Peyer's patch (tissue), 4 donors: ENCODE measurements at regions not wholly inside any gene's neighbourhood (a gene's known extent, or its start where the extent isn't known, plus 50 kb on each side); places are given as distances from the start of the nearest gene placed in this dataset.

ENCODE experiments used
- DNase-seq, 3 donors: peaks; one replicate each; pipeline ENCODE4 v3.0.0-alpha.2; 2017 to 2019
- H3K27ac ChIP-seq, 4 donors: fragments of 200-600 bp; sonication (generic); one replicate each; pipeline ENCODE4 v1.5.1; 2016 to 2019
- H3K27me3 ChIP-seq, 2 donors: fragments of 200-600 bp; sonication (generic); one replicate each; pipeline ENCODE4 v1.5.1; 2019
- H3K36me3 ChIP-seq, 3 donors: fragments of 200-600 bp; sonication (generic); one replicate each; pipeline ENCODE4 v1.5.1; 2016 to 2019
- H3K4me1 ChIP-seq, 4 donors: fragments of 200-600 bp; sonication (generic); one replicate each; pipeline ENCODE4 v1.5.1; 2016 to 2019
- H3K4me3 ChIP-seq, 4 donors: fragments of 200-600 bp; sonication (generic); 1 replicate in 3 of 4; 2 replicates in 1 of 4; pipeline ENCODE4 v1.5.1; 2016 to 2019; ENCODE audit warnings: mild to moderate bottlenecking in 1 of 4
- H3K9me3 ChIP-seq, 4 donors: fragments of 200-600 bp; sonication (generic); one replicate each; pipeline ENCODE4 v1.5.1; 2016 to 2019; ENCODE audit warnings: mild to moderate bottlenecking in 1 of 4
- CTCF ChIP-seq, 6 experiments: fragments of 450-650 bp in 4 of 6; fragments of 200-600 bp in 2 of 6; sonication (generic) in 1 of 6; IDR thresholded peaks; one replicate each; pipeline ENCODE4 v1.5.1; 2017 to 2019; ENCODE audit warnings: antibody characterized with exemption in 6 of 6, mild to moderate bottlenecking in 3 of 6, moderate library complexity in 1 of 6
- POLR2A ChIP-seq, 2 donors: fragments of 450-650 bp; IDR thresholded peaks; one replicate each; pipeline ENCODE4 v1.5.1; 2017; ENCODE audit warnings: antibody characterized with exemption in 2 of 2, mild to moderate bottlenecking in 2 of 2, moderate library complexity in 2 of 2

DNA sequence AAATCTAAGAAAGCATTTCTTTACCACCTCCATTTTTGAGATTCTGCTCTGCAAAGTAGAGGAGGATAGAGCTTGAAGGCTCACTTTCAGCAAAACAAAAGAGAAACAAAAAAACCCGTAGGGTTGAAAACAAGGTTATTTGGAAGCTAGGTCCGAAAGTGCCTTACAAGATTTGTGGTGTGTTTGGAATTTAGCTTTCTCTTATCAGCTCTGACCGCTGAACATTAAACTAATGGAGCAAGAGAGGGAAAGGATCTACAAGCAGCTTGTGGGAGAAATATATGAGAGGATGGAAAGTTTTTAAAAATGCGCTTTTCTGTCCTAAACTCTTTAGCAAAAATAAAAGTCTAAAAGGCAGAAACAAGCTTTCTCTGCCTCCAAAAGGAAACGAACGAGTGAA is 545.5 kb downstream of the NTRK3 start:
- H3K27me3 ChIP-seq = no peaks in the 10 kb centered on the region
- no peak overlapping the region for H3K27ac ChIP-seq
- no peak overlapping the region for H3K4me3 ChIP-seq
- DNase-seq = no peak
- H3K4me1 ChIP-seq = no peaks in the 10 kb centered on the region
- no peaks in the 10 kb centered on the region for H3K9me3 ChIP-seq
- H3K36me3 ChIP-seq = no peaks in the 10 kb centered on the region
- no peak for TF ChIP-seq POLR2A (IDR thresholded peaks at IDR 0.05)
- TF ChIP-seq CTCF (IDR thresholded peaks at IDR 0.05) = no peak

DNA sequence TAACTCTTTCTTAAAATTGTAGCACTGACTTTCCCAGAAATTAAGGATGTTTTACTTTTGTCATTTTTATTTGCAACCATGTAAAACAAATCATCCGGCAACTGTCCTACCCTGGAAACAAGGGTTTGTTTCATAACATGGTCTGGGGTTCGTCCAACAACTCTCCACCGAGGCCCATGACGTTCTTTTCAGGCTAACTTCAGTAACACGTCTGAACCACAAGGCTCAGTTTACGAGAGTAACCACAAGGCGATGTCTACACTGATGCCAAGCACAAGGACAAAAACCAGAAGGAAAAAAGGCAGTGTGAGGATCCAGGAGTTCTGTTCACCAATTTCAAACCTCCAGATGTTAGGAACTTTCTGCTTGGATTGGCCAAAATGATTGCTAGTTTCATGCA is 546.1 kb downstream of the NTRK3 start:
- DNase-seq = no peak
- no peak overlapping the region for H3K4me3 ChIP-seq
- no peak overlapping the region for H3K27ac ChIP-seq
- no peaks in the 10 kb centered on the region for H3K9me3 ChIP-seq
- H3K36me3 ChIP-seq = no peaks in the 10 kb centered on the region
- TF ChIP-seq POLR2A (IDR thresholded peaks at IDR 0.05) (no peak), CTCF (IDR thresholded peaks at IDR 0.05) (no peak)
- no peaks in the 10 kb centered on the region for H3K4me1 ChIP-seq
- no peaks in the 10 kb centered on the region for H3K27me3 ChIP-seq

DNA sequence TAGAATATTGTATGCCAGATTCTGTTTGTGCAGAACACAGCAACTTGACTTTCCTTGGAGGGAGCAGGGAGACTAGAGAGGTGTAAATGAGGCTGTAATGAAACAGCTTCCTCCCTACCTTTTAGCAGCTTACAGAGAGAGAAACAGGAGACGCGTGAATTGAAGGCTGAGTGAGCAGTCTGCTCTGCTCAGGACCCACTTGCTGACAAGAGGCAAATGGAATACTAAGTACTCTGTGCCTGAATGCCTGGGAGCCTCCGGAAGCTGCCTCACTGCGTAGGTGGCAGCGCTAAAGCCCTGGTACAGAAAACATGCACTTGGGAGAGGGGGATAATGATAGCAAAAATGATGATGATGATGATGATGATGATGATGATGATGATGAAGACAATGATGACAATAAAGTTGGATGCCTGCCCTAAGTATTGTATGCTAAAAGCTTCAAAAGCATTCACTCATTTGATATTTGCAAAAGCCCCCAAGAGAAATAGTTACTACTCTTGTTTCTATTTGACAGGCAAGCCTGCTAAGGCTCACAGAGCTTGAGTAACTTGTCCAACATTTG is 548.9 kb downstream of the NTRK3 start:
- TF ChIP-seq CTCF (IDR thresholded peaks at IDR 0.05) (no peak), POLR2A (IDR thresholded peaks at IDR 0.05) (no peak)
- no peaks in the 10 kb centered on the region for H3K27me3 ChIP-seq
- DNase-seq = no peak
- H3K27ac ChIP-seq = no peak overlapping the region
- no peak overlapping the region for H3K4me3 ChIP-seq
- H3K36me3 ChIP-seq = no peaks in the 10 kb centered on the region
- no peaks in the 10 kb centered on the region for H3K4me1 ChIP-seq
- no peaks in the 10 kb centered on the region for H3K9me3 ChIP-seq

GRCh38 chr15:87707071-87707470 is 549.5 kb downstream of the NTRK3 start:
- no peaks in the 10 kb centered on the region for H3K36me3 ChIP-seq
- no peaks in the 10 kb centered on the region for H3K9me3 ChIP-seq
- H3K27me3 ChIP-seq = no peaks in the 10 kb centered on the region
- TF ChIP-seq POLR2A (IDR thresholded peaks at IDR 0.05) = no peak
- TF ChIP-seq CTCF (IDR thresholded peaks at IDR 0.05) = no peak
- H3K27ac ChIP-seq = no peak overlapping the region
- DNase-seq = no peak
- H3K4me1 ChIP-seq = no peaks in the 10 kb centered on the region
- no peak overlapping the region for H3K4me3 ChIP-seq

GRCh38 chr15:87706001-87706400 is 550.5 kb downstream of the NTRK3 start:
- Histone ChIP-seq H3K36me3 (no peaks in the 10 kb centered on the region), H3K9me3 (no peaks in the 10 kb centered on the region), H3K4me1 (no peaks in the 10 kb centered on the region), H3K27me3 (no peaks in the 10 kb centered on the region), H3K27ac (no peak overlapping the region), H3K4me3 (no peak overlapping the region)
- DNase-seq = no peak
- TF ChIP-seq POLR2A (IDR thresholded peaks at IDR 0.05) (no peak), CTCF (IDR thresholded peaks at IDR 0.05) (no peak)

DNA sequence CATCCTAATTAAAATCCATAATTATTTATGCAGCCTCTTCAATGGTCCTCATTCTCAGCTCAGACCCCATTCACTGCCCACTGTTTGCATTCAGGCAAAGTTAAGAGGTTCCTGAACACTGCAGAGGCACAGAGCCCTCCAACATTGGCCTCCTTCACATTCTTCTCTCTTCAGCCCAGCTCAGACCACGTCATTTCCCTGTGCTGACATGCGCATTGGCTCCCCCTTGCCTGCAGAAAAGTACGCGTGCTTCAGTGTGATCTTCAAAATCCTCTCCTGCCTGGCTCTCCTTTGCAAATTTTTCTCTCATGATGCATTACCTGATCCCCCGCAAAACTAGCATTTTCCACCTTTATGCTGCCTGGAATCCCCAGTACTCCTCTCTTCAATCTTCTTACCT is 552.3 kb downstream of the NTRK3 start:
- Histone ChIP-seq H3K9me3 (no peaks in the 10 kb centered on the region), H3K27me3 (no peaks in the 10 kb centered on the region), H3K36me3 (no peaks in the 10 kb centered on the region), H3K4me1 (no peaks in the 10 kb centered on the region), H3K4me3 (no peak overlapping the region), H3K27ac (no peak overlapping the region)
- DNase-seq = no peak
- TF ChIP-seq CTCF (IDR thresholded peaks at IDR 0.05) (no peak), POLR2A (IDR thresholded peaks at IDR 0.05) (no peak)
